Endothelial cell (in vitro differentiated cells): ENCODE measurements at regions not wholly inside any gene's neighbourhood (a gene's known extent, or its start where the extent isn't known, plus 50 kb on each side); places are given as distances from the start of the nearest gene placed in this dataset.

Experiments used
- DNase-seq: peaks from one replicate; pipeline ENCODE4 v3.0.0; 2021; ENCODE audit warnings: low spot score
- H3K27ac Mint-ChIP-seq: one replicate; pipeline ENCODE4 v1.8.0; 2021; ENCODE audit warnings: mixed read lengths, inconsistent platforms; ENCODE audit not compliant: unreplicated experiment
- H3K27me3 Mint-ChIP-seq: one replicate; pipeline ENCODE4 v1.8.0; 2021; ENCODE audit warnings: mild to moderate bottlenecking, moderate library complexity, mixed read lengths, inconsistent platforms; ENCODE audit not compliant: unreplicated experiment
- H3K36me3 Mint-ChIP-seq: one replicate; pipeline ENCODE4 v1.8.0; 2021; ENCODE audit warnings: mild to moderate bottlenecking, low read depth, mixed read lengths, inconsistent platforms; ENCODE audit not compliant: unreplicated experiment
- H3K4me1 Mint-ChIP-seq: one replicate; pipeline ENCODE4 v1.8.0; 2021; ENCODE audit warnings: mild to moderate bottlenecking, mixed read lengths, inconsistent platforms; ENCODE audit not compliant: unreplicated experiment
- H3K4me3 Mint-ChIP-seq: one replicate; pipeline ENCODE4 v1.8.0; 2021; ENCODE audit warnings: mild to moderate bottlenecking, mixed read lengths, inconsistent platforms; ENCODE audit not compliant: unreplicated experiment
- H3K9me3 Mint-ChIP-seq: one replicate; pipeline ENCODE4 v1.8.0; 2021; ENCODE audit warnings: mixed read lengths, inconsistent platforms; ENCODE audit not compliant: unreplicated experiment
- TF ChIP-seq, protein P1 (sequence below): fragments of 200-600 bp; sonication (generic); IDR thresholded peaks from one replicate; pipeline ENCODE4 v1.5.0; 2021; ENCODE audit warnings: antibody characterized with exemption; ENCODE audit not compliant: unreplicated experiment

DNA sequence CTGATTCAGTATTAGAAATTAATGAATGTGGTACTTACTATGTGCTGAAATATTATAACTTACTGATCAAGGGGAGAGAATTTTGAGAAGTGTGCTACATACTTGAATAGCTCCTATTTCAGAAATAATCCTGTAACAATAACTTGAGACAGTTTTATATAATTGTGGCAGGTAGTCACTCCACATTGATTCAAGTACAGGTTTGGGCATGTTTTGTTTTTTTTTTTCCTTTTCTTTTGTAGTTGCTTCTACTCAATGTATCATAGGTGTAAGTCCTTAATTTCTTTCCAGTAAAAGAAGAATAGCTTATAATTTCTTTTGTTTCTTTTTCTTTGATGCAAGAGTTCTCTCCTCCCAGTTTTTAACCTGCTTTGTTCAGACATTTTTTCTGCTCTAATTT is 86.1 kb upstream of the ADGRL2 start:
- Mint-ChIP-seq H3K4me3 (no peak overlapping the region), H3K27ac (no peak overlapping the region), H3K4me1 (no peaks in the 10 kb centered on the region), H3K27me3 (no peaks in the 10 kb centered on the region), H3K36me3 (no peaks in the 10 kb centered on the region), H3K9me3 (no peaks in the 10 kb centered on the region)
- DNase-seq, result no peak
- TF ChIP-seq, protein P1, sequence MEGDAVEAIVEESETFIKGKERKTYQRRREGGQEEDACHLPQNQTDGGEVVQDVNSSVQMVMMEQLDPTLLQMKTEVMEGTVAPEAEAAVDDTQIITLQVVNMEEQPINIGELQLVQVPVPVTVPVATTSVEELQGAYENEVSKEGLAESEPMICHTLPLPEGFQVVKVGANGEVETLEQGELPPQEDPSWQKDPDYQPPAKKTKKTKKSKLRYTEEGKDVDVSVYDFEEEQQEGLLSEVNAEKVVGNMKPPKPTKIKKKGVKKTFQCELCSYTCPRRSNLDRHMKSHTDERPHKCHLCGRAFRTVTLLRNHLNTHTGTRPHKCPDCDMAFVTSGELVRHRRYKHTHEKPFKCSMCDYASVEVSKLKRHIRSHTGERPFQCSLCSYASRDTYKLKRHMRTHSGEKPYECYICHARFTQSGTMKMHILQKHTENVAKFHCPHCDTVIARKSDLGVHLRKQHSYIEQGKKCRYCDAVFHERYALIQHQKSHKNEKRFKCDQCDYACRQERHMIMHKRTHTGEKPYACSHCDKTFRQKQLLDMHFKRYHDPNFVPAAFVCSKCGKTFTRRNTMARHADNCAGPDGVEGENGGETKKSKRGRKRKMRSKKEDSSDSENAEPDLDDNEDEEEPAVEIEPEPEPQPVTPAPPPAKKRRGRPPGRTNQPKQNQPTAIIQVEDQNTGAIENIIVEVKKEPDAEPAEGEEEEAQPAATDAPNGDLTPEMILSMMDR, result no peak

- Mint-ChIP-seq H3K9me3 (no peaks in the 10 kb centered on the region), H3K4me1 (no peaks in the 10 kb centered on the region), H3K27me3 (no peaks in the 10 kb centered on the region), H3K36me3 (no peaks in the 10 kb centered on the region), H3K4me3 (no peak overlapping the region), H3K27ac (no peak overlapping the region)
- TF ChIP-seq, protein P1, result no peak
- no peak for DNase-seq
These were observed 88.3 kb upstream of the ADGRL2 start for GRCh38 chr1:81712425-81712824.

GRCh38 chr1:81710857-81711256 is 89.9 kb upstream of the ADGRL2 start:
- Mint-ChIP-seq H3K4me3 (no peak overlapping the region), H3K27ac (no peak overlapping the region), H3K9me3 (no peaks in the 10 kb centered on the region), H3K27me3 (no peaks in the 10 kb centered on the region), H3K4me1 (no peaks in the 10 kb centered on the region), H3K36me3 (no peaks in the 10 kb centered on the region)
- DNase-seq, result no peak
- TF ChIP-seq, protein P1, result no peak

DNA sequence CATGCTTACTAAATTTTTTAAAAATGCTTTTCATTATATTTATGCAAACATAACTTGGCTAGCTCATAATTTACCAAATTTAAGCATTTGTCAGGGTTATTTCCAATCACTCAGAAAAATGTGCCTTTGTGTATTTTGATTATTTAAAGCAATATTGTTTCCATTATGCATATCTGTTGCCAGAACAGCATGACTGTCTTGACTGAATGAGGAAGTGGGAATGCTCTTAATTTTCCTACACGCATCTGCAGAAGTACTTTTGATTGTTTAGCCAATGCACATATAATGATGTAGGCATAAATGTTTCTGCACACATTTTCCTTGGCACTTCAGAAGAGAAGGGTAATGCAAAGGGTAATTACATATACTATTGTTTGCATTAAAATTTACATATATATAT is 92.5 kb upstream of the ADGRL2 start:
- H3K27ac Mint-ChIP-seq, result no peak overlapping the region
- no peaks in the 10 kb centered on the region for H3K36me3 Mint-ChIP-seq
- H3K9me3 Mint-ChIP-seq, result no peaks in the 10 kb centered on the region
- peaks cover 13% of the 10 kb centered on the region for H3K4me1 Mint-ChIP-seq
- peaks cover 2% of the 10 kb centered on the region for H3K27me3 Mint-ChIP-seq
- no peak for DNase-seq
- no peak overlapping the region for H3K4me3 Mint-ChIP-seq
- TF ChIP-seq, protein P1, result no peak

GRCh38 chr1:81706650-81707435 is 93.9 kb upstream of the ADGRL2 start:
- no peak for DNase-seq
- Mint-ChIP-seq H3K4me1 (peaks cover 17% of the 10 kb centered on the region), H3K4me3 (no peak overlapping the region), H3K27me3 (peaks cover 2% of the 10 kb centered on the region), H3K36me3 (no peaks in the 10 kb centered on the region), H3K9me3 (no peaks in the 10 kb centered on the region), H3K27ac (no peak overlapping the region)
- TF ChIP-seq, protein P1, result no peak
